ENCODE measurements at regions not wholly inside any gene's neighbourhood (a gene's known extent, or its start where the extent isn't known, plus 50 kb on each side); places are given as distances from the start of the nearest gene placed in this dataset.

DNA sequence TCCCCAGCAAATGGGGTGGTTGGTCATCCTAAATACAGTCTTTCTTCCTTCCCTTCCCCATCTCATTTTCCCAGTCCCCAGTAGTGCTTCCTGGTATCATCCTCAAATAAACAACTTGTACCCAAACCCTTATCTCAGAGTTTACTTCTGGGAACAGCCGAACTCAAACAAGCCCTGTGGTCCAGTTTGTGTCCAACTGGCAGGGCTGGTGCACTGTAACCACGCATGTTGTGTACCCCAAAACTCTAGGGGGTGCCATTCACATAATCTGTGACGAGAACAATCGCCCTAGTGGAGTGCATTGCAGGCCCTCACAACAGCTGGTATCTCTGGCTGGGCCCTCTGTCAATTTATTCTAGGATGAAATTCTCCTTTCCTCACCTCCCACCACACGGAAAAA, 366.2 kb downstream of the TNS1 start:
- no peak for TF ChIP-seq POLR2AphosphoS5 (IDR thresholded peaks at IDR 0.05)
- TF ChIP-seq, protein P1, sequence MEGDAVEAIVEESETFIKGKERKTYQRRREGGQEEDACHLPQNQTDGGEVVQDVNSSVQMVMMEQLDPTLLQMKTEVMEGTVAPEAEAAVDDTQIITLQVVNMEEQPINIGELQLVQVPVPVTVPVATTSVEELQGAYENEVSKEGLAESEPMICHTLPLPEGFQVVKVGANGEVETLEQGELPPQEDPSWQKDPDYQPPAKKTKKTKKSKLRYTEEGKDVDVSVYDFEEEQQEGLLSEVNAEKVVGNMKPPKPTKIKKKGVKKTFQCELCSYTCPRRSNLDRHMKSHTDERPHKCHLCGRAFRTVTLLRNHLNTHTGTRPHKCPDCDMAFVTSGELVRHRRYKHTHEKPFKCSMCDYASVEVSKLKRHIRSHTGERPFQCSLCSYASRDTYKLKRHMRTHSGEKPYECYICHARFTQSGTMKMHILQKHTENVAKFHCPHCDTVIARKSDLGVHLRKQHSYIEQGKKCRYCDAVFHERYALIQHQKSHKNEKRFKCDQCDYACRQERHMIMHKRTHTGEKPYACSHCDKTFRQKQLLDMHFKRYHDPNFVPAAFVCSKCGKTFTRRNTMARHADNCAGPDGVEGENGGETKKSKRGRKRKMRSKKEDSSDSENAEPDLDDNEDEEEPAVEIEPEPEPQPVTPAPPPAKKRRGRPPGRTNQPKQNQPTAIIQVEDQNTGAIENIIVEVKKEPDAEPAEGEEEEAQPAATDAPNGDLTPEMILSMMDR (IDR thresholded peaks at IDR 0.05), result no peak
